HepG2 (cell line): ENCODE measurements at regions not wholly inside any gene's neighbourhood (a gene's known extent, or its start where the extent isn't known, plus 50 kb on each side); places are given as distances from the start of the nearest gene placed in this dataset.

Source experiments
- ATAC-seq: fragments of 200-7000 bp; cut with Tn5 transposase; 3 replicates; pipeline ENCODE4 v1.9.1; 2020; ENCODE audit warnings: mild to moderate bottlenecking, moderate library complexity
- BruUV-seq: library from RNA; stranded (reverse); fragments of 400-500 nt; replicated peaks from 2 replicates; lab custom pipeline; 2021; lab: Mats Ljungman, UMichigan
- CTCF ChIA-PET: fragments of 300-600 bp; formaldehyde crosslinking; extraction: SDS; loops from one replicate; lab custom pipeline; 2021; ENCODE audit warnings: low total read pairs, inconsistent platforms, low intra/inter-chr PET ratio; lab: Yijun Ruan, JAX
- POLR2A ChIA-PET: fragments of 350-600 bp; sonication (Branson Sonifier 250); formaldehyde crosslinking; loops from one replicate; lab custom pipeline; 2020; ENCODE audit warnings: antibody characterized with exemption, inconsistent platforms; lab: Yijun Ruan, JAX
- DNase-seq: peaks from one replicate; pipeline ENCODE4 v3.0.0-alpha.2; 2015; ENCODE audit warnings: low spot score
- FAIRE-seq: peaks from 3 replicates; lab custom pipeline; 2011; peaks lifted over from hg19 to GRCh38; lab: Jason Lieb, UNC
- H2AFZ ChIP-seq: one replicate; pipeline ENCODE4 v1.6.1; 2011; ENCODE audit warnings: low read length, inconsistent platforms
- H3K27ac ChIP-seq: fragments of 300-600 bp; 3 replicates; pipeline ENCODE4 v1.8.0; 2011; ENCODE audit warnings: mixed run types, mild to moderate bottlenecking, mixed read lengths, low read length, inconsistent platforms; ENCODE audit not compliant: insufficient read depth; ENCODE audit errors: extremely low read length
- H3K27me3 ChIP-seq, 2 experiments: fragments of 200-600 bp in 1 of 2; 2 replicates in 1 of 2; 3 replicates in 1 of 2; pipeline versions ENCODE4 v1.6.0 to v1.8.0; 2011; ENCODE audit warnings: low read length in 2 of 2, mild to moderate bottlenecking in 2 of 2, moderate library complexity in 2 of 2, inconsistent platforms in 1 of 2; ENCODE audit not compliant: insufficient read depth in 2 of 2, control insufficient read depth in 1 of 2
- H3K36me3 ChIP-seq, 2 experiments: fragments of 200-600 bp in 1 of 2; replicated peaks in 1 of 2; 2 replicates in 1 of 2; 3 replicates in 1 of 2; pipeline versions ENCODE4 v1.5.1 to v1.8.0; 2011; ENCODE audit warnings: low read length in 2 of 2, inconsistent platforms in 1 of 2; ENCODE audit not compliant: insufficient read depth in 2 of 2, control insufficient read depth in 1 of 2
- H3K4me1 ChIP-seq: 2 replicates; pipeline ENCODE4 v1.5.1; 2012; ENCODE audit warnings: low read length, inconsistent platforms; ENCODE audit not compliant: insufficient read depth
- H3K4me2 ChIP-seq: 2 replicates; pipeline ENCODE4 v1.6.0; 2011; ENCODE audit warnings: low read depth, low read length, inconsistent platforms
- H3K4me3 ChIP-seq, 3 experiments: fragments of 200-600 bp in 1 of 3; sonication (generic), shearing (Covaris generic) in 1 of 3; replicated peaks in 1 of 3; 2 replicates each; pipeline ENCODE4 v1.5.1; 2011 to 2016; ENCODE audit warnings: low read length in 3 of 3, inconsistent platforms in 2 of 3, low read depth in 2 of 3, mild to moderate bottlenecking in 2 of 3, control low read depth in 1 of 3, mixed read lengths in 1 of 3; ENCODE audit not compliant: insufficient read depth in 1 of 3
- H3K79me2 ChIP-seq: one replicate; pipeline ENCODE4 v1.6.1; 2011; ENCODE audit warnings: low read length, inconsistent platforms; ENCODE audit not compliant: insufficient read depth
- H3K9ac ChIP-seq: 2 replicates; pipeline ENCODE4 v1.6.0; 2011; ENCODE audit warnings: mild to moderate bottlenecking, low read depth, low read length, inconsistent platforms; ENCODE audit not compliant: insufficient read depth
- H3K9me3 ChIP-seq: 2 replicates; pipeline ENCODE4 v1.5.1; 2012; ENCODE audit warnings: mild to moderate bottlenecking, low read length
- H4K20me1 ChIP-seq: 2 replicates; pipeline ENCODE4 v1.6.0; 2011; ENCODE audit warnings: inconsistent platforms, mild to moderate bottlenecking, low read length, moderate library complexity; ENCODE audit not compliant: insufficient read depth
- ATF7 ChIP-seq, 2 experiments: fragments of 450-650 bp in 1 of 2; sonication (generic) in 1 of 2; formaldehyde crosslinking in 1 of 2; IDR thresholded peaks; 2 replicates each; pipeline versions ENCODE4 v1.4.0 to v1.6.1; 2016 to 2020; ENCODE audit warnings: antibody characterized with exemption in 1 of 2, mild to moderate bottlenecking in 1 of 2, missing genetic modification reagents in 1 of 2
- EED ChIP-seq: sonication (generic); formaldehyde crosslinking; IDR thresholded peaks from 2 replicates; pipeline ENCODE4 v1.5.0; 2020; ENCODE audit warnings: mild to moderate bottlenecking, missing genetic modification reagents
- FLYWCH1 ChIP-seq: sonication (generic); formaldehyde crosslinking; IDR thresholded peaks from 2 replicates; pipeline ENCODE4 v1.8.1; 2023; ENCODE audit warnings: mild to moderate bottlenecking, missing genetic modification reagents
- FOXA1 ChIP-seq, 2 experiments: fragments of 450-650 bp in 1 of 2; sonication (generic) in 1 of 2; formaldehyde crosslinking in 1 of 2; IDR thresholded peaks; 2 replicates each; pipeline versions ENCODE4 v1.4.0 to v1.6.1; 2016 to 2020; ENCODE audit warnings: missing genetic modification reagents in 1 of 2
- MAFF ChIP-seq: IDR thresholded peaks from 2 replicates; pipeline ENCODE4 v1.6.1; 2011; ENCODE audit warnings: low read depth, low read length, improper control_type of control experiment
- SETDB1 ChIP-seq: sonication (generic); formaldehyde crosslinking; IDR thresholded peaks from 2 replicates; pipeline ENCODE4 v1.5.1; 2020; ENCODE audit warnings: missing genetic modification reagents, mild to moderate bottlenecking, borderline replicate concordance
- TBX3 ChIP-seq: fragments of 450-650 bp; IDR thresholded peaks from 2 replicates; pipeline ENCODE4 v1.6.1; 2017; ENCODE audit warnings: antibody characterized with exemption, mild to moderate bottlenecking, inconsistent platforms, borderline replicate concordance
- TEAD2 ChIP-seq: sonication (generic); formaldehyde crosslinking; IDR thresholded peaks from 2 replicates; pipeline ENCODE4 v1.9.0; 2021; ENCODE audit warnings: missing genetic modification reagents
- THAP11 ChIP-seq: IDR thresholded peaks from 2 replicates; pipeline ENCODE4 v1.6.1; 2016; ENCODE audit warnings: missing biosample characterization, missing genetic modification reagents
- TMF1 ChIP-seq: sonication (generic); formaldehyde crosslinking; IDR thresholded peaks from 2 replicates; pipeline ENCODE4 v1.8.1; 2022; ENCODE audit warnings: low read depth, missing genetic modification reagents
- ZBTB20 ChIP-seq: sonication (generic); formaldehyde crosslinking; IDR thresholded peaks from 2 replicates; pipeline ENCODE4 v1.8.1; 2023; ENCODE audit warnings: missing genetic modification reagents, low read depth, mild to moderate bottlenecking, borderline replicate concordance
- ZC3H13 ChIP-seq: sonication (generic); formaldehyde crosslinking; IDR thresholded peaks from 2 replicates; pipeline ENCODE4 v1.8.1; 2023; ENCODE audit warnings: mild to moderate bottlenecking, missing genetic modification reagents, moderate library complexity
- ZFYVE20 ChIP-seq: sonication (generic); formaldehyde crosslinking; IDR thresholded peaks from 2 replicates; pipeline ENCODE4 v1.8.0; 2023; ENCODE audit warnings: low read depth, mild to moderate bottlenecking, moderate library complexity, missing genetic modification reagents, borderline replicate concordance
- ZNF230 ChIP-seq: sonication (generic); formaldehyde crosslinking; IDR thresholded peaks from 2 replicates; pipeline ENCODE4 v1.4.0; 2020; ENCODE audit warnings: mild to moderate bottlenecking, missing genetic modification reagents
- WGBS: methylation state at CpG from one replicate; pipeline ENCODE4 v1.1.6; 2017; ENCODE audit warnings: low lambda C conversion rate; 5-methylcytosine and 5-hydroxymethylcytosine counted together
- in situ Hi-C: cut with HindIII; loops from 2 replicates; pipeline ENCODE4 v1.10.0; 2017; ENCODE audit warnings: low pct_unique_long_range_greater_than_20kb; ENCODE audit not compliant: extremely low pct_ligation_motif_present
- intact Hi-C: fragments of 100-400 bp; cut with micrococcal nuclease; formaldehyde crosslinking; loops from one replicate; pipeline ENCODE4 v1.10.0; 2022; ENCODE audit not compliant: unreplicated experiment
- TF ChIP-seq, protein P1 (sequence below): sonication (generic); formaldehyde crosslinking; IDR thresholded peaks from 2 replicates; pipeline ENCODE4 v1.8.0; 2022; ENCODE audit warnings: missing genetic modification reagents, mild to moderate bottlenecking, moderate library complexity, borderline replicate concordance
- TF ChIP-seq, protein P2 (sequence below): sonication (generic); formaldehyde crosslinking; conservative IDR thresholded peaks from 2 replicates; pipeline ENCODE4 v1.8.0; 2022; ENCODE audit warnings: low read depth, missing genetic modification reagents

DNA sequence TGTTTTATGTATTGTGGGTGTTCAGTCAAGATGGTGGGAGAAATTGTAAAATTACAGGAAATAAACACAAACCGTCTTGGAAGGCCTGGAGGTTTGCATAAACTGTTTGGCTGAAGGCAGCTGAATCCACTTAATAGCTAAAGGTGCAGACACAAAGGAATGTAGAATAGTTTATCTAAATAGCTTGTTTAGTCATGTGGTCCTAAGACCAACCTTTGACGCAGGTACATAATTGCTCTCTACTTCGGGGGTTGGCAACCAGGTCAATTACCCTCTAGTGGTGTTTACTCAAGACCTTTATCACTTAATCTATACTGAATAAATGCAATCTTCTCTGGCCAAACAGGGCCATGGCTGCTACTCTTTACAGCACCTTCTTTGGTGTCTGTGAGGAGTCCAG is 502.8 kb downstream of the IGSF11 start:
- in situ Hi-C loops: no loop called here
- ATAC-seq (no peak), DNase-seq (no peak), FAIRE-seq (no peak)
- no peak overlapping the region for H2AFZ ChIP-seq
- POLR2A ChIA-PET: no interaction called here
- no peak overlapping the region for H3K4me2 ChIP-seq
- intact Hi-C loops: no loop called here
- no peaks in the 10 kb centered on the region for H3K36me3 ChIP-seq
- H3K4me3 ChIP-seq: no peak overlapping the region
- H3K4me1 ChIP-seq: peaks cover 15% of the 10 kb centered on the region
- H3K27ac ChIP-seq: no peak overlapping the region
- H3K9me3 ChIP-seq: peaks cover 8% of the 10 kb centered on the region; the same call in 1 of the 2 replicates
- H3K9ac ChIP-seq: no peak overlapping the region
- H3K27me3 ChIP-seq: no peaks in the 10 kb centered on the region
- no peaks in the 10 kb centered on the region for H3K79me2 ChIP-seq
- TF ChIP-seq FLYWCH1 (no peak), FOXA1 (IDR thresholded peaks at IDR 0.05) (no peak), FOXA1 (CRISPR knock-in tag; IDR thresholded peaks at IDR 0.05) (peak; percentile 17; the same call in 1 of the 2 replicates), ZFYVE20 (CRISPR knock-in tag) (no peak)
- no TSS peak for BruUV-seq
- CTCF ChIA-PET: no interaction called here
- WGBS: 12% methylated on average over 3 of the region's 3 CpGs
- no peaks in the 10 kb centered on the region for H4K20me1 ChIP-seq

DNA sequence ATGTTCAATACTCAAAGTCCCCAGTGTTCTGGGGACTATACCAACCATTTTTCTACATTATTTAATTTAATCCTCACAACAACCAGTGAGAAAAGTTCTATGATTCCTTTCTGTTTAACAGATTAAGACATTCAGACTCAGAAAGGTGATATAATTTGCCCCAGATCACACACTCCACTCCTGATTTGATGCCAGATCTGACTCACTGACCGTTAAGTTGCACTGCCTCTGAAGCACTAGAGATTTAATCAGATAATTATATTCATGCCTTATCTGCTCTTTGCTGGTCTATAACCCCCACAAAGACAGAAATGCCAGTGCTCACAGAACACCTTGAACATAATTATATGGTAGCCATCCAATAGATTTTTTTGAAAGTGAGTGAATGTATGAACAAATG is 501.0 kb downstream of the IGSF11 start:
- Histone ChIP-seq H3K4me1 (peaks cover 11% of the 10 kb centered on the region), H3K4me3 (no peak overlapping the region), H4K20me1 (no peaks in the 10 kb centered on the region), H3K27me3 (no peaks in the 10 kb centered on the region), H3K9me3 (peaks cover 15% of the 10 kb centered on the region; the same call in 1 of the 2 replicates), H3K36me3 (no peaks in the 10 kb centered on the region), H3K79me2 (no peaks in the 10 kb centered on the region), H3K9ac (no peak overlapping the region), H2AFZ (no peak overlapping the region), H3K27ac (no peak overlapping the region)
- CTCF ChIA-PET: no interaction called here
- POLR2A ChIA-PET: no interaction called here
- WGBS: 55% methylated on average over 1 of the region's 1 CpG
- ATAC-seq (no peak), FAIRE-seq (no peak), DNase-seq (no peak)
- in situ Hi-C loops (no loop called here), intact Hi-C loops (no loop called here)
- BruUV-seq: no TSS peak
- no peak for TF ChIP-seq ZBTB20
- no peak for TF ChIP-seq TEAD2 (CRISPR knock-in tag)
- no peak for TF ChIP-seq ZNF230 (CRISPR knock-in tag)
- TF ChIP-seq TMF1 (CRISPR knock-in tag): no peak
- no peak for TF ChIP-seq EED (CRISPR knock-in tag)
- no peak for TF ChIP-seq MAFF
- no peak for TF ChIP-seq ZC3H13 (CRISPR knock-in tag)
- TF ChIP-seq, protein P1, sequence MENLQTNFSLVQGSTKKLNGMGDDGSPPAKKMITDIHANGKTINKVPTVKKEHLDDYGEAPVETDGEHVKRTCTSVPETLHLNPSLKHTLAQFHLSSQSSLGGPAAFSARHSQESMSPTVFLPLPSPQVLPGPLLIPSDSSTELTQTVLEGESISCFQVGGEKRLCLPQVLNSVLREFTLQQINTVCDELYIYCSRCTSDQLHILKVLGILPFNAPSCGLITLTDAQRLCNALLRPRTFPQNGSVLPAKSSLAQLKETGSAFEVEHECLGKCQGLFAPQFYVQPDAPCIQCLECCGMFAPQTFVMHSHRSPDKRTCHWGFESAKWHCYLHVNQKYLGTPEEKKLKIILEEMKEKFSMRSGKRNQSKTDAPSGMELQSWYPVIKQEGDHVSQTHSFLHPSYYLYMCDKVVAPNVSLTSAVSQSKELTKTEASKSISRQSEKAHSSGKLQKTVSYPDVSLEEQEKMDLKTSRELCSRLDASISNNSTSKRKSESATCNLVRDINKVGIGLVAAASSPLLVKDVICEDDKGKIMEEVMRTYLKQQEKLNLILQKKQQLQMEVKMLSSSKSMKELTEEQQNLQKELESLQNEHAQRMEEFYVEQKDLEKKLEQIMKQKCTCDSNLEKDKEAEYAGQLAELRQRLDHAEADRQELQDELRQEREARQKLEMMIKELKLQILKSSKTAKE (CRISPR knock-in tag): no peak
- no peak for TF ChIP-seq SETDB1 (CRISPR knock-in tag)
- TF ChIP-seq, protein P2, sequence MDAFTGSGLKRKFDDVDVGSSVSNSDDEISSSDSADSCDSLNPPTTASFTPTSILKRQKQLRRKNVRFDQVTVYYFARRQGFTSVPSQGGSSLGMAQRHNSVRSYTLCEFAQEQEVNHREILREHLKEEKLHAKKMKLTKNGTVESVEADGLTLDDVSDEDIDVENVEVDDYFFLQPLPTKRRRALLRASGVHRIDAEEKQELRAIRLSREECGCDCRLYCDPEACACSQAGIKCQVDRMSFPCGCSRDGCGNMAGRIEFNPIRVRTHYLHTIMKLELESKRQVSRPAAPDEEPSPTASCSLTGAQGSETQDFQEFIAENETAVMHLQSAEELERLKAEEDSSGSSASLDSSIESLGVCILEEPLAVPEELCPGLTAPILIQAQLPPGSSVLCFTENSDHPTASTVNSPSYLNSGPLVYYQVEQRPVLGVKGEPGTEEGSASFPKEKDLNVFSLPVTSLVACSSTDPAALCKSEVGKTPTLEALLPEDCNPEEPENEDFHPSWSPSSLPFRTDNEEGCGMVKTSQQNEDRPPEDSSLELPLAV (CRISPR knock-in tag): no peak
- no peak for TF ChIP-seq THAP11
- TF ChIP-seq TBX3: no peak
- TF ChIP-seq ATF7 (IDR thresholded peaks at IDR 0.05): no peak
- TF ChIP-seq ATF7 (CRISPR knock-in tag; IDR thresholded peaks at IDR 0.05): no peak
- TF ChIP-seq, all 625 proteins: peak for 0
- no peak overlapping the region for H3K4me2 ChIP-seq
